IMR-90 (cell line): ENCODE measurements at regions not wholly inside any gene's neighbourhood (a gene's known extent, or its start where the extent isn't known, plus 50 kb on each side); places are given as distances from the start of the nearest gene placed in this dataset.

Experiments
- BHLHE40 ChIP-seq: fragments of 150-350 bp; IDR thresholded peaks from 2 replicates; pipeline ENCODE4 v1.6.1; 2016; ENCODE audit warnings: mild to moderate bottlenecking, low read depth, low read length
- CEBPB ChIP-seq: IDR thresholded peaks from 2 replicates; pipeline ENCODE4 v1.6.1; 2012; ENCODE audit warnings: low read depth, low read length, improper control_type of control experiment
- CTCF ChIP-seq: conservative IDR thresholded peaks from 2 replicates; pipeline ENCODE4 v1.5.1; 2012; ENCODE audit warnings: mild to moderate bottlenecking, low read depth, low read length, improper control_type of control experiment
- FOS ChIP-seq: fragments of 150-350 bp; IDR thresholded peaks from 2 replicates; pipeline ENCODE4 v1.6.1; 2016; ENCODE audit warnings: low read depth, low read length
- MAZ ChIP-seq: IDR thresholded peaks from 2 replicates; pipeline ENCODE4 v1.6.1; 2012; ENCODE audit warnings: low read depth, mild to moderate bottlenecking, low read length, improper control_type of control experiment, moderate library complexity, borderline replicate concordance
- NFE2L2 ChIP-seq: fragments of 150-350 bp; IDR thresholded peaks from 2 replicates; pipeline ENCODE4 v1.6.1; 2016; ENCODE audit warnings: low read depth, mild to moderate bottlenecking, low read length
- POLR2A ChIP-seq: IDR thresholded peaks from 2 replicates; pipeline ENCODE4 v1.6.1; 2012; ENCODE audit warnings: mild to moderate bottlenecking, low read depth, low read length
- RAD21 ChIP-seq: IDR thresholded peaks from 2 replicates; pipeline ENCODE4 v1.6.1; 2012; ENCODE audit warnings: low read length, improper control_type of control experiment
- RFX5 ChIP-seq: IDR thresholded peaks from 2 replicates; pipeline ENCODE4 v1.8.0; 2012; ENCODE audit warnings: low read depth, mild to moderate bottlenecking, low read length, moderate library complexity
- SMC3 ChIP-seq: fragments of 150-350 bp; IDR thresholded peaks from 2 replicates; pipeline ENCODE4 v1.6.1; 2016; ENCODE audit warnings: low read depth, mild to moderate bottlenecking, antibody characterized with exemption, low read length, moderate library complexity
- USF2 ChIP-seq: fragments of 150-350 bp; IDR thresholded peaks from 2 replicates; pipeline ENCODE4 v1.6.1; 2017; ENCODE audit warnings: mild to moderate bottlenecking, antibody characterized with exemption, low read length, low read depth

GRCh38 chr3:1832395-1832794, 266.3 kb upstream of the CNTN4 start:
- no peak for TF ChIP-seq SMC3
- TF ChIP-seq FOS, result no peak
- TF ChIP-seq CTCF, result no peak
- no peak for TF ChIP-seq RAD21
- no peak for TF ChIP-seq RFX5
- TF ChIP-seq USF2, result no peak
- TF ChIP-seq BHLHE40, result no peak
- TF ChIP-seq POLR2A, result no peak
- no peak for TF ChIP-seq NFE2L2
- no peak for TF ChIP-seq CEBPB
- TF ChIP-seq MAZ, result no peak
